Neural progenitor cell (in vitro differentiated cells): ENCODE measurements at regions not wholly inside any gene's neighbourhood (a gene's known extent, or its start where the extent isn't known, plus 50 kb on each side); places are given as distances from the start of the nearest gene placed in this dataset.

Experiments used
- DNase-seq: peaks from one replicate; pipeline ENCODE4 v3.0.0-alpha.2; 2016; ENCODE audit warnings: low spot score
- H2AFZ ChIP-seq: fragments of 200-600 bp; sonication (generic); replicated peaks from 2 replicates; pipeline ENCODE4 v1.6.1; 2016; ENCODE audit warnings: antibody characterized with exemption
- H3F3A ChIP-seq: fragments of 200-600 bp; sonication (generic); 2 replicates; pipeline ENCODE4 v1.6.1; 2016; ENCODE audit warnings: antibody characterized with exemption, low read depth
- H3K27ac ChIP-seq: fragments of 200-600 bp; sonication (generic); 2 replicates; pipeline ENCODE4 v1.5.1; 2016; ENCODE audit warnings: mild to moderate bottlenecking
- H3K27me3 ChIP-seq: fragments of 200-600 bp; sonication (generic); 2 replicates; pipeline ENCODE4 v1.6.1; 2016; ENCODE audit warnings: mild to moderate bottlenecking, moderate library complexity
- H3K36me3 ChIP-seq: fragments of 200-600 bp; sonication (generic); 2 replicates; pipeline ENCODE4 v1.5.1; 2016
- H3K4me1 ChIP-seq: fragments of 200-600 bp; sonication (generic); 2 replicates; pipeline ENCODE4 v1.6.1; 2016; ENCODE audit warnings: mixed run types
- H3K4me2 ChIP-seq: fragments of 200-600 bp; sonication (generic); 2 replicates; pipeline ENCODE4 v1.6.1; 2016
- H3K4me3 ChIP-seq: fragments of 200-600 bp; sonication (generic); 2 replicates; pipeline ENCODE4 v1.5.1; 2016
- H3K79me2 ChIP-seq: fragments of 200-600 bp; sonication (generic); 2 replicates; pipeline ENCODE4 v1.6.1; 2016; ENCODE audit warnings: low read depth
- H3K9ac ChIP-seq: fragments of 200-600 bp; sonication (generic); 2 replicates; pipeline ENCODE4 v1.6.1; 2016
- H3K9me3 ChIP-seq: fragments of 200-600 bp; sonication (generic); 2 replicates; pipeline ENCODE4 v1.5.1; 2016; ENCODE audit warnings: low read depth
- H4K20me1 ChIP-seq: fragments of 200-600 bp; sonication (generic); 2 replicates; pipeline ENCODE4 v1.6.1; 2016; ENCODE audit warnings: low read depth
- H3K27ac Mint-ChIP-seq: 3 replicates; pipeline ENCODE4 v1.8.0; 2021; ENCODE audit warnings: mixed read lengths
- H3K27me3 Mint-ChIP-seq: 2 replicates; pipeline ENCODE4 v1.8.0; 2022; ENCODE audit warnings: low read depth, mild to moderate bottlenecking, inconsistent platforms, moderate library complexity, mixed read lengths; ENCODE audit not compliant: insufficient read depth
- H3K36me3 Mint-ChIP-seq: 3 replicates; pipeline ENCODE4 v1.8.0; 2021; ENCODE audit warnings: mixed read lengths
- H3K4me1 Mint-ChIP-seq: 3 replicates; pipeline ENCODE4 v1.8.0; 2021; ENCODE audit warnings: mixed read lengths
- H3K4me3 Mint-ChIP-seq: 3 replicates; pipeline ENCODE4 v1.8.0; 2021; ENCODE audit warnings: mild to moderate bottlenecking, moderate library complexity, mixed read lengths
- H3K9me3 Mint-ChIP-seq: 3 replicates; pipeline ENCODE4 v1.8.0; 2020; ENCODE audit warnings: mixed read lengths
- EZH2 ChIP-seq: fragments of 200-600 bp; sonication (generic); IDR thresholded peaks from 2 replicates; pipeline ENCODE4 v1.6.1; 2017; ENCODE audit warnings: antibody characterized with exemption, mild to moderate bottlenecking, moderate library complexity
- EZH2phosphoT487 ChIP-seq: fragments of 200-600 bp; sonication (generic); IDR thresholded peaks from 2 replicates; pipeline ENCODE4 v1.6.1; 2017; ENCODE audit warnings: antibody characterized with exemption
- TF ChIP-seq, protein P1 (sequence below): fragments of 200-600 bp; sonication (generic); IDR thresholded peaks from 2 replicates; pipeline ENCODE4 v1.5.1; 2017; ENCODE audit warnings: antibody characterized with exemption, mild to moderate bottlenecking

DNA sequence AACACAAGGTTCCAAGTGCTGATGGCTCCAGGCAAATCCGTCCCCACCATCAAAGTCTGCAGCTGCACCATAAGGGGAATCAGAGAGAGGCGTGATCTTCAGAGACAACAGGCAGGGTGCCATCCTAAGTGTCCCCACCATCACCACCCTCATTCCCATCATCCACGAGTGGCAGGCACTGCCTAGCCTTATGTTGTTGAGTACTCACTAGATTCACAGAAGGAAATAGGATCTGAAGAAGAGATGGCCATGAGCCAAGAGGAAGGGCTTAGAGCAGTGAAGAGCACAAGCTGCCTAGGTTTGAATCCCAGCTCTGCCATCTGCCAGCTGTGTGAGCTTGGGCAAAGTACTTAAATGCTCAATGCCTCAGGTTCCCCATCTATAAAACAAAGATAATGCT, 207.3 kb upstream of the CSF3R start:
- no peaks in the 10 kb centered on the region for H3K36me3 ChIP-seq
- H3K27me3 ChIP-seq = no peaks in the 10 kb centered on the region
- H3K36me3 Mint-ChIP-seq = no peaks in the 10 kb centered on the region
- no peaks in the 10 kb centered on the region for H4K20me1 ChIP-seq
- no peak overlapping the region for H3K4me3 Mint-ChIP-seq
- H3K4me1 ChIP-seq = no peaks in the 10 kb centered on the region
- no peak overlapping the region for H3K9ac ChIP-seq
- no peaks in the 10 kb centered on the region for H3K9me3 ChIP-seq
- no peak for DNase-seq
- no peaks in the 10 kb centered on the region for H3F3A ChIP-seq
- no peaks in the 10 kb centered on the region for H3K4me1 Mint-ChIP-seq
- TF ChIP-seq EZH2 (no peak), EZH2phosphoT487 (no peak)
- TF ChIP-seq, protein P1, sequence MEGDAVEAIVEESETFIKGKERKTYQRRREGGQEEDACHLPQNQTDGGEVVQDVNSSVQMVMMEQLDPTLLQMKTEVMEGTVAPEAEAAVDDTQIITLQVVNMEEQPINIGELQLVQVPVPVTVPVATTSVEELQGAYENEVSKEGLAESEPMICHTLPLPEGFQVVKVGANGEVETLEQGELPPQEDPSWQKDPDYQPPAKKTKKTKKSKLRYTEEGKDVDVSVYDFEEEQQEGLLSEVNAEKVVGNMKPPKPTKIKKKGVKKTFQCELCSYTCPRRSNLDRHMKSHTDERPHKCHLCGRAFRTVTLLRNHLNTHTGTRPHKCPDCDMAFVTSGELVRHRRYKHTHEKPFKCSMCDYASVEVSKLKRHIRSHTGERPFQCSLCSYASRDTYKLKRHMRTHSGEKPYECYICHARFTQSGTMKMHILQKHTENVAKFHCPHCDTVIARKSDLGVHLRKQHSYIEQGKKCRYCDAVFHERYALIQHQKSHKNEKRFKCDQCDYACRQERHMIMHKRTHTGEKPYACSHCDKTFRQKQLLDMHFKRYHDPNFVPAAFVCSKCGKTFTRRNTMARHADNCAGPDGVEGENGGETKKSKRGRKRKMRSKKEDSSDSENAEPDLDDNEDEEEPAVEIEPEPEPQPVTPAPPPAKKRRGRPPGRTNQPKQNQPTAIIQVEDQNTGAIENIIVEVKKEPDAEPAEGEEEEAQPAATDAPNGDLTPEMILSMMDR = no peak
- no peak overlapping the region for H3K27ac ChIP-seq
- no peak overlapping the region for H3K4me3 ChIP-seq
- H3K9me3 Mint-ChIP-seq = no peaks in the 10 kb centered on the region
- H3K27me3 Mint-ChIP-seq = peaks cover 9% of the 10 kb centered on the region
- H3K27ac Mint-ChIP-seq = no peak overlapping the region
- no peak overlapping the region for H2AFZ ChIP-seq
- no peaks in the 10 kb centered on the region for H3K79me2 ChIP-seq
- no peak overlapping the region for H3K4me2 ChIP-seq

DNA sequence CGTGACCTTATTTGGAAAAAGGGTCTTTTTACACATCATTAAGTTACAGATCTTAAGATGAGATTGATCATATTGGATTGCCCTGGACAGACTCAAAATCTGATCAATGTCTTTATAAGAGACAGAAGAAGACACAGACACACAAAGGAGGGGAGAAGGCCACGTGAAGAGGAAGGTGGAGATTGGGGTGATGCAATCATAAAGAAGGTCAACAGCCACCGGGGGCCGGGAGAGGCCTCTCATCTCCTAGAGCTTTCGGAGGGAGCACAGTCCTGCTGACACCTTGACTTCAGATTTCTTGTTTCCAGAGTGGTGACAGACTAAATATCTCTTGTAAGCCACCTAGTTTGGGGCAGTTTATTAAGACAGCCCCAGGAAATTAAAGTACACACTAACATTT, 204.6 kb upstream of the CSF3R start:
- no peak overlapping the region for H3K4me3 ChIP-seq
- no peaks in the 10 kb centered on the region for H3K4me1 ChIP-seq
- TF ChIP-seq EZH2phosphoT487 (no peak), EZH2 (no peak)
- TF ChIP-seq, protein P1 = no peak
- no peaks in the 10 kb centered on the region for H3K4me1 Mint-ChIP-seq
- H3K79me2 ChIP-seq = no peaks in the 10 kb centered on the region
- no peaks in the 10 kb centered on the region for H4K20me1 ChIP-seq
- H3K4me2 ChIP-seq = no peak overlapping the region
- H3K27ac Mint-ChIP-seq = no peak overlapping the region
- no peak overlapping the region for H3K27ac ChIP-seq
- no peak overlapping the region for H3K9ac ChIP-seq
- H3K36me3 Mint-ChIP-seq = no peaks in the 10 kb centered on the region
- no peaks in the 10 kb centered on the region for H3K9me3 Mint-ChIP-seq
- H3K27me3 Mint-ChIP-seq = peaks cover 7% of the 10 kb centered on the region
- H3K36me3 ChIP-seq = no peaks in the 10 kb centered on the region
- no peaks in the 10 kb centered on the region for H3K27me3 ChIP-seq
- no peak overlapping the region for H2AFZ ChIP-seq
- H3K4me3 Mint-ChIP-seq = no peak overlapping the region
- H3K9me3 ChIP-seq = no peaks in the 10 kb centered on the region
- H3F3A ChIP-seq = no peaks in the 10 kb centered on the region
- DNase-seq = no peak

DNA sequence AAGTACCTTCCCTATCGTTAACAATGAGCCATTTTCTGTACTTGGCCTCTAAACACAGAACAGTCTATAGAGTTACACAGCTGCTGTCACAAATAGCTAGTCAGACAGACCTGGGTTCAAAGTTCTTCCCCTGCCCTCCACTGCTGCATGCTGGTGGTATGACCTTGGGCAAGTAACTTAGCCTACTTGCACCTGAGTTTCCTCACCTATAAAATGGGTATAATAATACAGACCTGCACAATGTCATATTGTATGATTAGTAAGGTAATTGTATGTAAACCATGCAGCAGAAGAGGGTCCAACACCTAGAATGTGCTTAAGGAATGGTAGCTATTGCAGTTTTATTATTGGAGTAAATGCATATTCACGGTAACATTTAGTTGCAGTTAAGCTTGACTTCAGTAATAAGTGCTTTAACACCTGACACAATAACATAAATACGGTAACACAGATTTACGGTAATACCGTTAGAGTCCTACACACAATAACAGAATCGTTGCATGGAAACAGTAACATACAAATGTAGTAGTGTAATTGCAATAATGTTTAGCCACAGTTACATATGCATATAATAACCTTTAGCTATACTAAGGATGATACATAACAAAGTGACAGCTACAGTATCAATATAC, 193.3 kb upstream of the CSF3R start:
- no peak overlapping the region for H3K9ac ChIP-seq
- no peaks in the 10 kb centered on the region for H3K36me3 Mint-ChIP-seq
- H3K4me3 ChIP-seq = no peak overlapping the region
- H2AFZ ChIP-seq = no peak overlapping the region
- no peaks in the 10 kb centered on the region for H3K36me3 ChIP-seq
- no peak overlapping the region for H3K4me3 Mint-ChIP-seq
- H3K4me1 ChIP-seq = peaks cover 33% of the 10 kb centered on the region
- H3K27me3 ChIP-seq = no peaks in the 10 kb centered on the region
- H3K4me2 ChIP-seq = no peak overlapping the region
- H3K9me3 ChIP-seq = no peaks in the 10 kb centered on the region
- H4K20me1 ChIP-seq = no peaks in the 10 kb centered on the region
- TF ChIP-seq, protein P1 = no peak
- TF ChIP-seq EZH2phosphoT487 (no peak), EZH2 (no peak)
- no peaks in the 10 kb centered on the region for H3K9me3 Mint-ChIP-seq
- peaks cover 11% of the 10 kb centered on the region for H3K27me3 Mint-ChIP-seq
- H3K4me1 Mint-ChIP-seq = no peaks in the 10 kb centered on the region
- H3K79me2 ChIP-seq = no peaks in the 10 kb centered on the region
- no peak overlapping the region for H3K27ac ChIP-seq
- peaks cover 18% of the 10 kb centered on the region for H3F3A ChIP-seq
- DNase-seq = no peak
- no peak overlapping the region for H3K27ac Mint-ChIP-seq
